Stimulated activated CD4-positive, alpha-beta T cell treated with anti-CD3 and anti-CD28 coated beads, TNF-alpha, amount 100 ng/mL, for 24 hours (primary cell): ENCODE measurements at regions not wholly inside any gene's neighbourhood (a gene's known extent, or its start where the extent isn't known, plus 50 kb on each side); places are given as distances from the start of the nearest gene placed in this dataset.

Experiments used
- DNase-seq, 3 experiments: peaks; one replicate each; pipeline ENCODE4 v3.0.0-alpha.2; 2020; ENCODE audit warnings: low read depth in 3 of 3

GRCh38 chr11:103530257-103530656 is 421.0 kb downstream of the DYNC2H1 start:
- DNase-seq = no peak

- no peak for DNase-seq
Measured at GRCh38 chr11:103532133-103532788, 423.0 kb downstream of the DYNC2H1 start.

GRCh38 chr11:103534191-103534590 is 425.0 kb downstream of the DYNC2H1 start:
- no peak for DNase-seq

- no peak for DNase-seq
Measured at GRCh38 chr11:103534959-103535358, 425.7 kb downstream of the DYNC2H1 start.

GRCh38 chr11:103536335-103536722 is 427.1 kb downstream of the DYNC2H1 start:
- DNase-seq = no peak

- no peak for DNase-seq
Measured at GRCh38 chr11:103537904-103538502, 428.8 kb downstream of the DYNC2H1 start.

GRCh38 chr11:103539166-103539565 is 429.9 kb downstream of the DYNC2H1 start:
- no peak for DNase-seq

GRCh38 chr11:103541186-103541795 is 432.1 kb downstream of the DYNC2H1 start:
- no peak for DNase-seq

- DNase-seq = no peak
Measured at GRCh38 chr11:103542851-103543250, 433.6 kb downstream of the DYNC2H1 start.

- DNase-seq = no peak
Measured at GRCh38 chr11:103543456-103543855, 434.2 kb downstream of the DYNC2H1 start.

GRCh38 chr11:103544874-103545273 is 435.6 kb downstream of the DYNC2H1 start:
- DNase-seq = no peak

- DNase-seq = no peak
Measured at GRCh38 chr11:103545551-103545950, 436.3 kb downstream of the DYNC2H1 start.

GRCh38 chr11:103546236-103546635 is 437.0 kb downstream of the DYNC2H1 start:
- no peak for DNase-seq

- no peak for DNase-seq
Measured at GRCh38 chr11:103547024-103547423, 437.8 kb downstream of the DYNC2H1 start.

GRCh38 chr11:103547691-103548090 is 438.5 kb downstream of the DYNC2H1 start:
- DNase-seq = no peak

- DNase-seq = no peak
Measured at GRCh38 chr11:103548838-103549237, 439.6 kb downstream of the DYNC2H1 start.

- no peak for DNase-seq
Measured at GRCh38 chr11:103550811-103551210, 441.6 kb downstream of the DYNC2H1 start.

- DNase-seq = no peak
Measured at GRCh38 chr11:103552086-103552485, 442.9 kb downstream of the DYNC2H1 start.

GRCh38 chr11:103556171-103556570 is 446.9 kb downstream of the DYNC2H1 start:
- no peak for DNase-seq

GRCh38 chr11:103566116-103566515 is 456.9 kb downstream of the DYNC2H1 start:
- no peak for DNase-seq

- DNase-seq = no peak
Measured at GRCh38 chr11:103581760-103582159, 454.7 kb upstream of the DDI1 start.

GRCh38 chr11:103582351-103582909 is 454.0 kb upstream of the DDI1 start:
- no peak for DNase-seq

GRCh38 chr11:103584021-103584420 is 452.4 kb upstream of the DDI1 start:
- no peak for DNase-seq
